Suprapubic skin (tissue), 4 donors: ENCODE measurements at regions not wholly inside any gene's neighbourhood (a gene's known extent, or its start where the extent isn't known, plus 50 kb on each side); places are given as distances from the start of the nearest gene placed in this dataset.

Source experiments
- DNase-seq, 2 donors: peaks; one replicate each; pipeline ENCODE4 v3.0.0-alpha.2; 2019; ENCODE audit warnings: low spot score in 2 of 2
- H3K27ac ChIP-seq: fragments of 200-600 bp; sonication (generic); one replicate; pipeline ENCODE4 v1.5.1; 2019
- H3K27me3 ChIP-seq: fragments of 200-600 bp; sonication (generic); one replicate; pipeline ENCODE4 v1.5.1; 2019
- H3K36me3 ChIP-seq: fragments of 200-600 bp; sonication (generic); one replicate; pipeline ENCODE4 v1.5.1; 2019
- H3K4me1 ChIP-seq: fragments of 200-600 bp; sonication (generic); one replicate; pipeline ENCODE4 v1.5.1; 2019
- H3K4me3 ChIP-seq: fragments of 200-600 bp; sonication (generic); one replicate; pipeline ENCODE4 v1.5.1; 2019; ENCODE audit warnings: mild to moderate bottlenecking
- H3K9me3 ChIP-seq: fragments of 200-600 bp; sonication (generic); one replicate; pipeline ENCODE4 v1.5.1; 2019
- EP300 ChIP-seq: sonication (generic); formaldehyde crosslinking; IDR thresholded peaks from one replicate; pipeline ENCODE4 v1.6.1; 2017; ENCODE audit warnings: antibody characterized with exemption
- POLR2A ChIP-seq, 2 donors: fragments of 450-650 bp; IDR thresholded peaks; one replicate each; pipeline ENCODE4 v1.6.1; 2017; ENCODE audit warnings: antibody characterized with exemption in 2 of 2, mild to moderate bottlenecking in 2 of 2, moderate library complexity in 2 of 2
- POLR2AphosphoS5 ChIP-seq, 3 donors: sonication (generic); formaldehyde crosslinking; IDR thresholded peaks; one replicate each; pipeline ENCODE4 v1.6.1; 2017; ENCODE audit warnings: antibody characterized with exemption in 3 of 3
- WGBS: methylation state at CpG from one replicate; pipeline ENCODE4 v1.1.5; 2018; 5-methylcytosine and 5-hydroxymethylcytosine counted together
- TF ChIP-seq, protein P1 (sequence below), 2 donors: fragments of 200-600 bp in 1 of 2; fragments of 450-650 bp in 1 of 2; sonication (generic) in 1 of 2; IDR thresholded peaks; one replicate each; pipeline ENCODE4 v1.5.1; 2016 to 2019; ENCODE audit warnings: antibody characterized with exemption in 2 of 2, mild to moderate bottlenecking in 1 of 2, moderate library complexity in 1 of 2

DNA sequence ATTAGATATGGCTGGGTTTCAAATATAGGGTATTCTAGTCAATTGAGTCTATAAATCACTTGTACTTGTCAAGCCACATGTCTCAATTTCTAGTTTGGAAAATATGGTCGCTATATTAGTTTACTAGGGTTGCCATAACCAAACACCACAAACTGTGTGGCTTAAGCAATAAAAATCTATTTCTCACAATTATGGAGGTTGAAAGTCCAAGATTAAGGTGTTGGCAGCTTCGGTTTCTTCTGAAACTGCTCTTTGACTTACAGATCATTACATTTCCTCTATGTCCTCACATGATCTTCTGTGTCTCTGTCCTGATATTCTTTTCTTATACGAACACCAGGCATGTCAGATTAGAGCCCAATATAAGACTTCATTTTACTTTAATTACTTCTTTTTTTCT lies 55.8 kb upstream of the BASP1 start:
- no peaks in the 10 kb centered on the region for H3K27me3 ChIP-seq
- H3K4me3 ChIP-seq = no peak overlapping the region
- TF ChIP-seq, protein P1, sequence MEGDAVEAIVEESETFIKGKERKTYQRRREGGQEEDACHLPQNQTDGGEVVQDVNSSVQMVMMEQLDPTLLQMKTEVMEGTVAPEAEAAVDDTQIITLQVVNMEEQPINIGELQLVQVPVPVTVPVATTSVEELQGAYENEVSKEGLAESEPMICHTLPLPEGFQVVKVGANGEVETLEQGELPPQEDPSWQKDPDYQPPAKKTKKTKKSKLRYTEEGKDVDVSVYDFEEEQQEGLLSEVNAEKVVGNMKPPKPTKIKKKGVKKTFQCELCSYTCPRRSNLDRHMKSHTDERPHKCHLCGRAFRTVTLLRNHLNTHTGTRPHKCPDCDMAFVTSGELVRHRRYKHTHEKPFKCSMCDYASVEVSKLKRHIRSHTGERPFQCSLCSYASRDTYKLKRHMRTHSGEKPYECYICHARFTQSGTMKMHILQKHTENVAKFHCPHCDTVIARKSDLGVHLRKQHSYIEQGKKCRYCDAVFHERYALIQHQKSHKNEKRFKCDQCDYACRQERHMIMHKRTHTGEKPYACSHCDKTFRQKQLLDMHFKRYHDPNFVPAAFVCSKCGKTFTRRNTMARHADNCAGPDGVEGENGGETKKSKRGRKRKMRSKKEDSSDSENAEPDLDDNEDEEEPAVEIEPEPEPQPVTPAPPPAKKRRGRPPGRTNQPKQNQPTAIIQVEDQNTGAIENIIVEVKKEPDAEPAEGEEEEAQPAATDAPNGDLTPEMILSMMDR (IDR thresholded peaks at IDR 0.05) = no peak
- no peak for TF ChIP-seq POLR2AphosphoS5 (IDR thresholded peaks at IDR 0.05)
- TF ChIP-seq POLR2A (IDR thresholded peaks at IDR 0.05) = no peak
- no peak for TF ChIP-seq EP300
- no peaks in the 10 kb centered on the region for H3K4me1 ChIP-seq
- H3K27ac ChIP-seq = no peak overlapping the region
- WGBS = 92% methylated on average over 3 of the region's 3 CpGs
- no peak for DNase-seq
- no peaks in the 10 kb centered on the region for H3K36me3 ChIP-seq
- H3K9me3 ChIP-seq = no peaks in the 10 kb centered on the region

DNA sequence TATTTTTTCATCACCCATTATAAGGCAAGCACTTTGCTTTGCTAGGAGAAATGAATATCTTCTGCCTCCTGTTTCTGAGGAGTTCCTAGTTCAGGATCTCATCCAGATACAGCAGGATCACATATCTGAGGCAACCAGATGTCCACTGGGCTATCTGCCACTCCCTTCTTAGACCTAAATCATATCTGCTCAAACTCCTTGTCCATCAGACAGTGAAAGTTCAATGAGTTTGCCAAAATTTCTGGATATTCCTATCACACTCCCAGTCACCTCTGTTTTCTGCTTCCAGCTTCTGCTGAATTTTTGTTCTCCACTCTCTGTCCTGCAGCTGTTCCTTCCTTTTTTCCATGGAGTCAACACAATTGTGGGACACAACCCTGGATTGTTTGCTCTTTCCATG lies 54.2 kb upstream of the BASP1 start:
- H3K4me3 ChIP-seq = no peak overlapping the region

DNA sequence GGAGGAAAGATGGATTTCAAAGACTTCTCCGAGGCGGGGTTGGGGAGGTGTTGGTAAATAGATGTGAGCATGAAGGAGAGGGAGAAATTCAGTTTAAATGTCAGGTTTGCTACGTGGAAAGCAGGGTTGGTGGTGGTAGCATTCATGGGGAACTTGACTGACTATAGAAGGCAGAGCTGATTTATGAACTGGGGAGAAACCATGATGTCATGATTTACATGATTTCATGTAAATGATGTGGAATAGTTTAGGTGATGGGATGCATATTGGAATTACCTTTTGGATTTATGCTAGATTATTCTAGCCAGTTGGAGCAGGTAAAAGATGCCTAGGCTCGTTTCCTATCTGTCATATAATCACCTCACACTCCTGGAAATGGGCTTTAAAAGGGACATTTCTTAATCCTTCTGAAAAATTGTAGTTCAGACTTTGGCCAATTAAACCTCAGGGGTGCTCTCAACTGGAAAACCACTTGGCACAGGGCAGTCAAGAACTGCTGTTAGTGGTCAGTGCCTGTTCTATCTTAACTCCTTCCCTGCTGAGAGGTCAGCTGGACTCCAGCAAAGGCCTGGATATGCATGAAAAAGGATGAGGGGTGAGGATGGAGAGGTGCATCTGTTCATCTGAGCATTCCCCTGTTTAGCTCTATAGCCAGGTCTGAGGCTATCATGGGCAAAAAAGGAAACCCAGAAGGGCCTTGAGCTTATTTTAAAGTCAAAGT lies 50.1 kb upstream of the BASP1 start:
- TF ChIP-seq POLR2AphosphoS5 (IDR thresholded peaks at IDR 0.05) = no peak
- TF ChIP-seq, protein P1 (IDR thresholded peaks at IDR 0.05) = no peak
- no peak for TF ChIP-seq POLR2A (IDR thresholded peaks at IDR 0.05)
- TF ChIP-seq EP300 = no peak
- Histone ChIP-seq H3K36me3 (no peaks in the 10 kb centered on the region), H3K27me3 (no peaks in the 10 kb centered on the region), H3K4me3 (no peak overlapping the region), H3K27ac (no peak overlapping the region), H3K4me1 (no peaks in the 10 kb centered on the region), H3K9me3 (no peaks in the 10 kb centered on the region)
- WGBS = 69% methylated on average over 4 of the region's 4 CpGs
- DNase-seq = no peak

More for the DNA sequence above, 54.2 kb upstream of the BASP1 start:
- no peaks in the 10 kb centered on the region for H3K27me3 ChIP-seq
- H3K36me3 ChIP-seq = no peaks in the 10 kb centered on the region
- H3K9me3 ChIP-seq = no peaks in the 10 kb centered on the region
- TF ChIP-seq, protein P1 (IDR thresholded peaks at IDR 0.05) = no peak
- TF ChIP-seq POLR2A (IDR thresholded peaks at IDR 0.05) (no peak), EP300 (no peak), POLR2AphosphoS5 (IDR thresholded peaks at IDR 0.05) (no peak)
- DNase-seq = no peak
- no peaks in the 10 kb centered on the region for H3K4me1 ChIP-seq
- no peak overlapping the region for H3K27ac ChIP-seq
